Keratinocyte (primary cell): ENCODE measurements at regions not wholly inside any gene's neighbourhood (a gene's known extent, or its start where the extent isn't known, plus 50 kb on each side); places are given as distances from the start of the nearest gene placed in this dataset.

Experiments used
- DNase-seq: peaks from one replicate; pipeline ENCODE4 v3.0.0-alpha.2; 2011; ENCODE audit warnings: low read depth, missing footprints, low spot score
- FAIRE-seq: peaks from 2 replicates; lab custom pipeline; 2011; peaks lifted over from hg19 to GRCh38; lab: Jason Lieb, UNC
- H2AFZ ChIP-seq: 2 replicates; pipeline ENCODE4 v1.6.0; 2012; ENCODE audit warnings: low read length, control low read depth, inconsistent platforms; ENCODE audit not compliant: control insufficient read depth
- H3K27ac ChIP-seq: 2 replicates; pipeline ENCODE4 v1.5.1; 2011; ENCODE audit warnings: low read length; ENCODE audit not compliant: control insufficient read depth, insufficient read depth
- H3K27me3 ChIP-seq: 3 replicates; pipeline ENCODE4 v1.6.0; 2011; ENCODE audit warnings: low read length; ENCODE audit not compliant: control insufficient read depth, insufficient read depth; ENCODE audit errors: extremely low read depth
- H3K36me3 ChIP-seq, 2 experiments: 2 replicates in 1 of 2; 3 replicates in 1 of 2; pipeline ENCODE4 v1.5.1; 2011; ENCODE audit warnings: low read length in 2 of 2, mild to moderate bottlenecking in 1 of 2; ENCODE audit not compliant: control insufficient read depth in 2 of 2, insufficient read depth in 2 of 2; ENCODE audit errors: extremely low read depth in 1 of 2
- H3K4me1 ChIP-seq: 3 replicates; pipeline ENCODE4 v1.5.1; 2011; ENCODE audit warnings: low read length; ENCODE audit not compliant: control insufficient read depth, insufficient read depth; ENCODE audit errors: extremely low read depth
- H3K4me2 ChIP-seq: 3 replicates; pipeline ENCODE4 v1.6.0; 2011; ENCODE audit warnings: low read depth, low read length; ENCODE audit not compliant: control insufficient read depth, insufficient read depth; ENCODE audit errors: extremely low read depth
- H3K4me3 ChIP-seq, 3 experiments: fragments of 200-600 bp in 1 of 3; sonication (generic) in 1 of 3; 2 replicates in 2 of 3; 3 replicates in 1 of 3; pipeline ENCODE4 v1.5.1; 2011 to 2016; ENCODE audit warnings: low read length in 3 of 3, mild to moderate bottlenecking in 3 of 3, control low read depth in 2 of 3, inconsistent platforms in 1 of 3, low read depth in 1 of 3, mixed read lengths in 1 of 3, mixed run types in 1 of 3, moderate library complexity in 1 of 3; ENCODE audit not compliant: control insufficient read depth in 2 of 3, insufficient read depth in 2 of 3; ENCODE audit errors: extremely low read depth in 1 of 3
- H3K79me2 ChIP-seq: 2 replicates; pipeline ENCODE4 v1.6.0; 2012; ENCODE audit warnings: low read length; ENCODE audit not compliant: control insufficient read depth, insufficient read depth
- H3K9ac ChIP-seq: 3 replicates; pipeline ENCODE4 v1.6.0; 2011; ENCODE audit warnings: low read length; ENCODE audit not compliant: control insufficient read depth, insufficient read depth; ENCODE audit errors: extremely low read depth
- H3K9me1 ChIP-seq: 3 replicates; pipeline ENCODE4 v1.6.0; 2011; ENCODE audit warnings: low read length; ENCODE audit not compliant: control insufficient read depth, insufficient read depth; ENCODE audit errors: extremely low read depth
- H3K9me3 ChIP-seq: 2 replicates; pipeline ENCODE4 v1.5.1; 2012; ENCODE audit warnings: low read depth, low read length; ENCODE audit not compliant: control insufficient read depth
- H4K20me1 ChIP-seq: 3 replicates; pipeline ENCODE4 v1.6.0; 2011; ENCODE audit warnings: low read length; ENCODE audit not compliant: control insufficient read depth, insufficient read depth; ENCODE audit errors: extremely low read depth
- CTCF ChIP-seq, 3 experiments: IDR thresholded peaks in 1 of 3; conservative IDR thresholded peaks in 1 of 3; optimal IDR thresholded peaks in 1 of 3; 2 replicates in 2 of 3; 3 replicates in 1 of 3; pipeline versions ENCODE3 to v1.5.1; 2011; ENCODE audit warnings: low read length in 3 of 3, mild to moderate bottlenecking in 3 of 3, moderate library complexity in 2 of 3, control low read depth in 1 of 3, inconsistent platforms in 1 of 3; ENCODE audit not compliant: insufficient read depth in 2 of 3; ENCODE audit errors: extremely low read depth in 1 of 3
- EZH2 ChIP-seq: IDR thresholded peaks from one replicate; pipeline ENCODE4 v1.6.1; 2012; ENCODE audit warnings: inconsistent platforms, mild to moderate bottlenecking, low read length, moderate library complexity
- dilution Hi-C: fragments of 300-500 bp; cut with MboI; formaldehyde crosslinking; loops from one replicate; pipeline ENCODE4 v1.7.0; 2020; ENCODE audit warnings: low sequenced_read_pairs; ENCODE audit not compliant: extremely low pct_ligation_motif_present

GRCh38 chr1:80075351-80075750 is 1068.8 kb upstream of the ADGRL4 start:
- no peaks in the 10 kb centered on the region for H3K36me3 ChIP-seq
- no peak overlapping the region for H3K4me2 ChIP-seq
- no peak overlapping the region for H3K4me3 ChIP-seq
- no peaks in the 10 kb centered on the region for H3K27me3 ChIP-seq
- FAIRE-seq = no peak
- no peaks in the 10 kb centered on the region for H3K9me1 ChIP-seq
- DNase-seq = no peak
- no peaks in the 10 kb centered on the region for H3K79me2 ChIP-seq
- H4K20me1 ChIP-seq = no peaks in the 10 kb centered on the region
- dilution Hi-C loops = no loop called here
- H2AFZ ChIP-seq = no peak overlapping the region
- H3K27ac ChIP-seq = no peak overlapping the region
- no peaks in the 10 kb centered on the region for H3K4me1 ChIP-seq
- H3K9ac ChIP-seq = no peak overlapping the region
- no peaks in the 10 kb centered on the region for H3K9me3 ChIP-seq
- no peak for TF ChIP-seq CTCF (optimal IDR thresholded peaks at IDR 0.05 in 1 of 3, IDR thresholded peaks at IDR 0.05 in 1 of 3, conservative IDR thresholded peaks at IDR 0.05 in 1 of 3; ENCODE audit: extremely low read depth in 1 of 3, insufficient read depth in 2 of 3, low read length in 3 of 3)
- no peak for TF ChIP-seq EZH2

DNA sequence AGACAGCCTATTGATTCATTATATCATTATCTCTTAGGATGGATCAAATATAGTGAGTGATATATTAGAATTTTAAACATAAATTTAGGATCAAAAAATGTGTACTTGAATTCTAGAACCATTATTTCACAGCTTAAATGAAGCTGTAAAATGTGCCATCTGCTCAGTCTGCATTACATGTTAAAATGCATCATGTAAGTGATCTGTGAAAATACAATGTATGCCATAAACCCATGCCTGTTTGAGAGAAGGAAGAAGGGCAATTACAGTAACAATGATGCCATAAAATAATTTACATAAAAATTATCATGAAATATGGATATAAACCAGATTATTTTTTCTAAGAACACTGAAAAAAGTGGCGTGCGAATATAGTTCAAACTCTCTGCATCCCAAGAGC is 1066.0 kb upstream of the ADGRL4 start:
- H3K79me2 ChIP-seq = no peaks in the 10 kb centered on the region
- no peaks in the 10 kb centered on the region for H3K4me1 ChIP-seq
- no peaks in the 10 kb centered on the region for H3K9me3 ChIP-seq
- H3K4me3 ChIP-seq = no peak overlapping the region
- H3K27ac ChIP-seq = no peak overlapping the region
- H3K9ac ChIP-seq = no peak overlapping the region
- no peaks in the 10 kb centered on the region for H3K36me3 ChIP-seq
- FAIRE-seq (no peak), DNase-seq (no peak)
- H3K4me2 ChIP-seq = no peak overlapping the region
- H3K27me3 ChIP-seq = no peaks in the 10 kb centered on the region
- dilution Hi-C loops = no loop called here
- TF ChIP-seq EZH2 (no peak), CTCF (optimal IDR thresholded peaks at IDR 0.05 in 1 of 3, IDR thresholded peaks at IDR 0.05 in 1 of 3, conservative IDR thresholded peaks at IDR 0.05 in 1 of 3; ENCODE audit: extremely low read depth in 1 of 3, insufficient read depth in 2 of 3, low read length in 3 of 3) (no peak)
- no peaks in the 10 kb centered on the region for H4K20me1 ChIP-seq
- no peak overlapping the region for H2AFZ ChIP-seq
- no peaks in the 10 kb centered on the region for H3K9me1 ChIP-seq
